Fibroblast of skin of left biceps (primary cell): ENCODE measurements at regions not wholly inside any gene's neighbourhood (a gene's known extent, or its start where the extent isn't known, plus 50 kb on each side); places are given as distances from the start of the nearest gene placed in this dataset.

Experiments
- DNase-seq, 2 experiments: peaks; one replicate each; pipeline ENCODE4 v3.0.0-alpha.2; 2013; ENCODE audit warnings: low read depth in 2 of 2

DNA sequence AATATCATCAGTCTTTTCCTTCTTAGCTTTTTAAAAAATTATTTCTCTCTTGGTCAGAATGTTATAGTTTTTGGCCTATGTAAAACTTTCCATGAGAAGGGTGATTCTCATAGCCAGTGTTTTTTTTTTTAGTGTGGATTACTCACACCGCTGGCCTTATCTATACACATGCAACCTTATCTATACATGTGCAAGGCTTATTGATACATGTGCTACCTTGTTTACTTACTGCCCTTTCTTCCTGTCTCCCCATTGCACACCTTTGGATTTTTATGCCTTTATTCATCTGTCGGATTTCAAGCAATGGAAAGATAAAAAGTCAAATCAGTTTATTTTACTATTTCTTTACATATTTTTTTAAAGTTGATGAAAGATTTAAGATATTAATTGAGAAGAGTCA, 660.0 kb upstream of the FZD8 start:
- DNase-seq: no peak

DNA sequence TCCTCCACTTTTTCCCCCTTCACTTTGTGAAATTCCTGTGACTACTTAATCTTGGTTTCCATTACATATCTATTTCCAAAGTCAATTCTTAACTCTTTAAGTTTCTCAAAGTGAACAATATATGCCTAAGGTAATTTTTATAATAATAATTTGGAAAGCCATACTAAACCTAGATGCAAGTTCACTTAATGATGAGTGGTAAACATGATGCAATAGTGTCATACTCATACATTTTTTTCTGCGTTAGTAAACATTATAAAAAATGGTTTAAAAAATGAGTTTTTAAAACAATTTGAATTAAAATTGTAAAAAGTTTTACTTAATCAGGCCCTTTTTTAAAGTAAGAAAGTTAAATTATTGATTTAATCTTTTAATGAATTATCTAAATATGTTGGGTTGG, 659.4 kb upstream of the FZD8 start:
- no peak for DNase-seq

DNA sequence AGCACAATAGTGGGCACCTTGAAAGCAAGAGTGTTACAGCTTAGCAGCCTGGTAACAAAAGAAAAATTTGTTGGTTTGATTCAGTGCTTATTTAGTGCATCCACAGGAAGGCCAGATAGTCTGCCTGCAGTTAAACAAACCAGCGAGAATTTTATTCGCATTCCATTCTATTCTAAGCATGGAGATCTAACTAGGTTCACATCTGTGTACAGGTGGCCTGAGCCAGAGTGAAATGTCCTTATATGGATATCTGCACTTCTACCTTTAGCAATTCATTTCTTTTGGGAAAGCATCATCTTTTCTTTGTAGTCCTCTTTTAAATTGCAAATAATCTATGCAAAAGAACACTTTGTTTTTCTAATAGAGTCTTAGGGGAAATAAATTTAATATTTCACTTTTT, 659.0 kb upstream of the FZD8 start:
- no peak for DNase-seq

DNA sequence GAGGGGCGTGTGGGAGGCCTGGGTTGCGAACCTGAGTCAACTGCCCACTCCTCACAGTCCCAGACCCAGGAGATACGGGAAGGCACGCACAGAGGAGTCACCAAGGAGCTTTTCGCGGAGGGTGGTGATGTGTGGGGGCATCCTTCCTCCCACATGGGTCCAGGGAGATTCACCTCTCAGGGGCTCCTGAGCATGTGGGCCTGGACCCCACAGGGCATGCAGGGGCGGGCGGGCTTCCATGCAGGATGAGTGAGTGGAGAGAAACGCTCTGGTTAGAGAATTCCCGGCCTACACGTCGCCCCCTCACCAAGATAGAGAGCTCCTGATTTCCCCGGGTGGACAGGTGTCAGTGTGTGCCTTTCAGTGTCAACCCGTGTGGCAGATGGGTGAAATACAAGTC, 641.7 kb upstream of the FZD8 start:
- DNase-seq: no peak

DNA sequence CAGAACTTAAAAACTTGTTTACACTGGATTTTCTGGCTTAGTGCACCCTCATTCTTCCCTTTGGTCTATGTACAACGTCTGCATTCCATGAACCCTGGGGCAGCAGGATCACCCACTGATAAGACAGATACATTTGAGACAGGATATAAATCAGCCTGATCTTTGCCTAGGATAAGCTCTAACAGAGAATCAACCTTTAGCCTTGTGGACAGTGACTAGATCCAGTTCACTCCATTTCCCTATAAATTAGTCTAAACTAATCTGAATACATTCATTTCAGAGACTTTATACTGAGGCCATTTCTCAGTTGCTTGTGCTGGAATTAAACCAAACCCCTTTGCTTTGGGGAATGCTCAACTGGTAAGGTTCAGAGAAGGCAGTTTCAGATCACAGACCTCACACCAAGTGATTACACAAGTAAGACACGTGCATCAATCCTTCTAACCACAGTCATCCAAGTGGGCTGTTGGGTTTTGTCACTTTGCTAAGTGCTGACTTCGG, 639.8 kb upstream of the FZD8 start:
- DNase-seq: peak; percentile 8 to 12

DNA sequence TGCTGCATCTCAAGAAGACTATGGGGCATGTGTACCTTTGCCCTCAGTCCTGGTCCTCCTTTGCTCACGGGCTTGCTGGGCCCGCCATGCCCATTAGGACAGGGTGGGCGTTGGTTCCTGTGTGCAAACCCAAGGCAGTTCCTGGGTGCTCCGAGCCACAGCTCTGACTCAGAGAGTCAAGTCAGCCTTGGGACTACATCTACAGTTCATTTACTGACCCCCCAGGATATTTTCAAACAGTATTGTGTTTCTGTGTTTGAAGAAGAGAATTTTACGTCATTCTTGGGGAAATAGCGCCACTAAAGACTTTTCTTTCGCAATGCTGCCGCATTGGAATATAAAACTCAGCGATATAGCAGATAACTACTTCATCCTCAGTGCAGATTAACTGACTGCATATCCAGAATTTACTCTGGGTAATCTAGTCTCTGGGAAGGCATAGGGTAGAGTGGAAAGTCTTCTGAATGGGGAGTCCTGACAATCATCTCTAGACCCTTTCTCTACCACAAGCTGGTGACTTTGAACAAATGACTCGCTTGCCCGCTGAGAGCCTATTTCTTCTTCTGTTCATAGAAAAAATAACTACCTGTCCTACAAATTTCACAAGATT, 638.9 kb upstream of the FZD8 start:
- no peak for DNase-seq

DNA sequence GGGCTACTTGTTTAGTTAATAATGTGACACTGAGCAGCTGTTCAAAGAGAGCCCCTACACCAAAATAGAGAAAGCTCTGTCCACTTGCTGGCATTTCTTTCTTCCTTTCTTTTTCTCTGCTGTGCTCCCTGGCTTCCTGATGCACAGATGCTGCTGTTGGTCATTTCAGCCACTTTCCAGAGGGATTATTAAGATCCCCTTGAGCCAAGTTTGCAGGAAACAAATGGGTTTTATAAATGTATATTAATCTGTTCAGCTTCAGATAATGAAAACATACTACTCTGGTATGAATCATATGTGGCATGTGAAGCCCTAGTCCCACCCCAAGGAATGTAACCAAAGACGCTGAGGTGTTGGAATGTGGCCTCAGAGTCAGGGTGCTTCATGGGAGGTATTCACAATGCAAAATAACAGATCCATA, 638.2 kb upstream of the FZD8 start:
- DNase-seq: peak; percentile 17 to 28

DNA sequence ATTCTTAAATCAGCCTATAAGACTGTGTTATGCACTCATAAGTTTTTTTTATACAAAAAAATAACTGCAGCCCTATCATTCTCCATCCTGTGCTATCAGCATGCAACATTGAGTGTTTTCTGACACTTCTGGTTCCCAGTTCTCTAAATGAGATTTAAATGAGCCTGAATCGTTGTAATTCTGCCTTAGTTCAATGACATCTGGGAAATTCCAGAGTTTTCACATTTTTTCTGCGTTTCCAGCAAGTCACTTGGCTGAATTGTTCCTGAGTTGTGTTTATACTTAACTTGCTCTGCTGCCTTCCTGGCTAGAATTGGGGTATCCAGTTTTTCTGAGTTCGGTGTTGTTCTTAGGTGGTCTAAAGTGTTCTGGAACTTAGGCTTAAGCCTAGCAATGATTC, 636.1 kb upstream of the FZD8 start:
- DNase-seq: no peak

DNA sequence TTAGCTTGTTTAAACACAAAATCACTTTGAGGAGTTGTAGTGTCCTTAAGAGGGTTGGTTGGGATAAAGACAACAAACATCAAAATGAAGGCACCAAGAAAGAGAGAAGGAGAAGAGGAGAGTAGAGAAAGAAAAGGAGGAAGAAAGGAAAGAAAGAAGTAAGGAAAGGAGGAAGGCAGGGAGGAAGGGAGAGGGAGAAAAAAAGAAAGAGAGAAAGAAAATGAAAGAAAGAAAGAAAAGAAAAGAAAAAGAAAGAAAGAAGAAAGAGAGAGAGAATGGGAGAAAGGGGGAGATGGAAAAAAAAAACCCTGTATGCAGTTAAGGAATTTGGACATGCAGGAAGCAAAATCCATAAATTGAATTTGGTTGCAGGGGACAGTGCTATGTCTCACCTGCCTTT, 635.4 kb upstream of the FZD8 start:
- no peak for DNase-seq

DNA sequence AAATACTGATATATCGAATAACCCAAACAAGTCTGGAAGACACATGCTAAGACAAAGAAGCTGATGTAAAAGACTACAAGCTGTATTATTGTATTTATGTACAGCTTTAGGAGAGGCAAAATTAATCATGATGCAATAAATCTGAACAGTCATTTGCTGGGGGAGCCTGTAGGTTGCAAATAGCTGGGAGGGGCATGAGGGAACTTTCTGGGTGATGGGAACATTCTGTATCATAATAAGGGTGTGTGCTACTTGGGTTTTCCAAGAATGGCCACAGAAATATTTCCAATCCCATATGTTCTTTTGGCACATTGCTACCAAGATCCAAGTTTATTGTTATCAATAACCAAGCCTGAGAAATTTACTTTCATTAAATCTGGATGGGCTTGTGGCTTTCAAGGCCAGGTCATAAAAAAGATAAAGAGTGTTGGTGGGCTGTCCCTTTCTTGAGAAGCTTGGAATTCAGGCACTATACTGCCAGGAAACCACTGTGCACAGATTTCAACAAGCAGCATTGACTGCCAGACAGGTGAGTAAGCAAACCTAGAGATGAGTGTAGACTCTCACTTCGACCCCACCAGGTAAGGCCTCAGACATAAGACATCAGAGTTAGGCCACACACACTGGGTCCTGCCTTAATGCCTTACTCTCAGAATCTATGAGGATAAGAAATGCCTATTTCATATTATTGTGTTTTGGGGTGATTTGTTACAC, 629.7 kb upstream of the FZD8 start:
- DNase-seq: no peak

DNA sequence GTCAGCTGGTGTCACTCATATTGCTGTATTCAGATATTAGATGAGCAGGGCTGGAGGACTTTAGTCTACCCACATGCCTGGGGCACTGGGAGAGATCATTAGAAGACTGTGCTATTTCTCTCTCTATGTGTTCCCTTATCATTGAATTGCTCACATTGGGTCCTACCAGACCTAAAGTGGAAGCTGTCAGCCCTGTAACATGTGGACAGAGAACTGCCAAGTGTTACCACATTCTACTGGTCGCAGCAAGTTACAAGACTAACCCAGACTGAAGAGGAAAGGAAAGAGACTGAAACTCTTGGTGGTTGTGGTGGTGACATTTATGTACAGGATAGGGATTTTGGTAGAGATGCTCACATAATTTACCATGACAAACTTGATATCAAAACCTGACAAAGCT, 627.1 kb upstream of the FZD8 start:
- no peak for DNase-seq

DNA sequence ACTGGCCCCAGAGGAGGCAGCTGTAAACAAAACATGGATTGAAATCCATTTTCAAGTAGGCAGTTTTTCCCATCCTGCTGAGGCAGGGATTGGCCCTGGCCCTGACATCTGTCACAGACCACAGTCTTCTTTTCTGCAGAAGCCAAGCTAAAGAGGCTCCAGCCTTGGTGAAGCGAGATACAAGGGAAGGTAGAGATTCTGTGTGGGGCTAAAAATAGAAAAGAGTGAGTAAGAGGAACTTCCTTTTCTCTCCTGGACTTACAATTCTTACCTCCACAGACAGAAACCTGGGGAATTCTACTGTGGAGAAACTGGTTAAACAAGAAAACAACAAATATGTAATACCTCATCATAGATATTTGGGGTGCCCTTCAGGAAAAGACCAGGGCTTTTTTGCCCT, 624.8 kb upstream of the FZD8 start:
- no peak for DNase-seq

DNA sequence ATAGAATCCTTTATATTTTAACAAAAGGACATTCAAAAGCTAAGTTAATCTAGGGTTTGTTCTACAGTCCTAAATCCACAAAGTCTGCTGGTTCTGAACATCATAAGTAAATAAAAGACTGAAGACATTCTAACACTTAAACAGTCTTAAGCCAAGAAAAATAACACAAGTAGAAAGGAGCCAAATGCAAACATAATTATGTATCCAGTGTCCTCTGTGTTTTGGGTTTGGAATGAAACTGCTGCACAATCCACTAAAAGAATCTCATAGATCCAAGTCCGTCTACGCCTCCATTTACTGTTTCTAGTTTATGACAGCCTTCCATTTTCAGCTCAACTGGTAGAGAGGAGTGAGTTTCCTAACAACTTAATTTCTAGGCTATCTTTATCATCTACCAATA, 623.6 kb upstream of the FZD8 start:
- no peak for DNase-seq

DNA sequence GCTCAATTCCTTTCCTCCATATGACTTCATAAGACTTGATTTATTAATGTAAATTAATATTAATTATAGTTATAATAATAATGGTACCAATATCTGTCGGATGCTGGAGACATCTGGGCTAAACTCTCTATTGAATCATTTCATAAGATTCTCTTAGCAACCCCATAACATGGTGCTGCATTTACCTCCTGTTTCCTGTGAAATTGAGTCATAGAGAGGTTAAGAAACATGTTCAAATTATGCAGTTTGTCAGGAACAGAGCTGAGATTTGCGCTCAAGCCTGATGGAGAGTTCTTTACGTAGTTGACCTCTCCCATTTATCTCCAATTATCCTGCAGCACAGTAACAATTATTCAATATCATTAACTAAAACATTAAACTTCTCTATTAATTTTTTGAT, 621.8 kb upstream of the FZD8 start:
- DNase-seq: no peak

DNA sequence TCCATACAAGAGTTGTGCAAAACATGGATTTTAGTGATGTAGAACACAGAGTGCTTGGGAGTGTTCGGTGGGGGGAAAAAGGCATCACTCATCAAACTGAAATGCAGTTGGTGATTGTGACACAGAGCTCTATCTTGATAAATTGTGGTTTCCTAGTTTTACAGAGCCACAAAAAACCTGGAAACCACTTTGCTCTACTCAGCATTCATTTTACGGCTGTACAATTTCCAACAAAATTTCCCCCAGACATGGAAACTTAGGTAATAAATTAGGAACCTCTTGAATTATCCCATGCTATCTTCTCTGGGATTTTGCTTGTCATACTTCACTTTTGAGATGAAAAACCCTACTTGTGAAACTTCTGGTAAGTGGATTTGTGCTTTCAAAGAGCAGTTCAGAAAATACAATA, 614.9 kb upstream of the FZD8 start:
- peak; percentile 48 to 52 for DNase-seq

DNA sequence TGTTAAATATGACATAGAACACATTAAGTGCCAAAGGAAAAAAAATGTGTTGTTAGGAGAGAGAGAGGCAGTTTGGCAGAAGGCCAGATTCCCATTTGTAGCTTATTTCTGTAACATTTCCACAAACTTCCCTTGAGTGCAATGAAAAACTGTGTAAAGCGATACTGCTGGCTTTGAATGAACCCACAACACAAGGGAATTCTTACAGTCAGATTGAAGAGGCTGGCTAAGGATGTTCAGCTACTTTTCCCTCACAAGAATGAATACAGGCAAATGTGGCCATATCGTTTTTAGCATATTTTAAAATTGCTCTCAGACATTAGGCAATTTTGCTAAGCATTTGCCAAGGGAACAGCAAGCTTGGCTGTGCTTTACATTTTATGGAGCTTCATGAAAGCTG, 614.1 kb upstream of the FZD8 start:
- DNase-seq: peak; percentile 53 to 62

DNA sequence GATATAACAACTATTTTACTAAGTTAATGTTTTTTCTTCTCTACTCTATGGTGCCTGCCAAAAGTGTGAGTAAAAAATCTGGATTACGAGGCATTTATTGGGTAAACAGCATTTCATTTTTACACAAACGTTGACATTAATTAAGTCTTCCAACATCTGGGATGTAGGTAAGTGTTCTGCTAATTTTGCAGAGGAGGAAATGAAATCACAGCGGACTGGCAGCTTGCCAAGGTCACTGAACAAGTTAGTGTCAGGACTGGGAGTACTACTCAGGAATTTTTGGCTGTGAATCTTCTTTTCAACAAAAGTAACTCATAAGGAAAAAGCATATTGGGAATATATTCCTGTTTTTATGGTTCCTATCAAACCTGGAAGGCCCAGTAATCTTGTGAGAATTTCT, 612.1 kb upstream of the FZD8 start:
- DNase-seq: no peak

DNA sequence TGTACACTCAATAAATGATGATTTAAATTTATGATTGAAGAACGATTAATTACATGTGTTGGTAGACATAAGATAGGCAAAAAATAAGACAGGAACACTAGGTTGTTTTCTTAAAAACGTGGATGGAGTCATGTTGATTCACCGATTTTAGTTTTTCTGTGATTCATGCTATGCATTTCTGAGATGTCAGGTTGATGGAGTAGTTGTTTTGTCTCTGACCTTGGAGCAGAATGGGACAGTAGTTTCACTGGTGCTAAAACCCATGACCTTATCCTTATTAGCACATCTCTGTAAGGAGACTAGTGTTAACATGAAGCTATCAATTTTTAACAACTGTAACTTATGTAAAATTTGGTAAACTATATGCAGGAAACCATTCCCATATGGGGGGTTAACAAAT, 611.6 kb upstream of the FZD8 start:
- DNase-seq: no peak

DNA sequence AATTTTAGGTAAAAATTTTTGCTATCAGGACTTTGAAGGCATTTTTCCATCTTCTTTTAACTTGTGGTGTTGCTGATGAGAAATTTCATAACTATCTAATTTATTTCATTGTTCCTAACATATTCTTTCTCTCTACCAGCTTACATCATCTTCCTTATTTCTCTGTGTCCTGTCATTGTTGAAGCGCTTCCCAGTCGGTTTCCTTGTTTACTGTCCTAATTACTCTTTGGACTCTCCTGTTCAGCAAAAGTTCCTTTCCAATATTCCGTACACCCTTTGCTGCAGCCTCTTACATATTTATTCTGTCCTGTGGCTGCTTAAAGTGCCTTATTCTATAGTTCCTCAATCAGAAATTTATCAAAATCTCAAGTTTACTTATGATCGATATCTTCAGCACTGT, 609.0 kb upstream of the FZD8 start:
- DNase-seq: no peak

DNA sequence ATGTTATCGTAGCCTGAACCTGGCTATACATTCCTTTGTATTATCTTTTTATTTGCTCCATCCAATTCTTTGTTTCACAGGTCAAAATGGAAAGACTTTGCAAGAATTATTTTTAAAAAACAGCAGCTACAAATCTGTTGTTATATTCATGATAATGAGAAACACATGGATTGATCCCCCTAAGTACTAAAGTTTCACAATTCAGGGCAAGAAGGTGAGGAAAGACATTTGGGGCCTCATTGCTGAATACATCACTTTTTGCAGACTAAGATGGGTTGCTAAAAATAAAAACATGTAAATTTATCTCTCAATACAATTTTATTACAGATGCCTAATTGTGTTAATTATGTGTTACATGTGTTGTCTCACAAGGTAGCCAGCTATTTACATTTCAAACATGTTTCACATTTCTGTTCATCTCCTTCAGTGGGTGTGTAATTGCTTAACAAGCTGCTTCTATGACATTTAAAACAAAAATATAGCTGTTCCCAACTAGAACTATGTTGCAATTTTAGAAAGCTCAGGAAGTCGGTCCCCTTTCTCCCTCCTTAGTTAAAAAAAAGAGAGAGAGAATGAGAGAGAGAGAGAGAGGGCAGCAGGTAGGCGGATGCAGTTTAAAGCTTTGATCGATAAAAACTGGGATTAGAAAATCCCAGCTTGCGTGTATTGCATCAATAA, 606.3 kb upstream of the FZD8 start:
- peak; percentile 25 to 35 for DNase-seq

DNA sequence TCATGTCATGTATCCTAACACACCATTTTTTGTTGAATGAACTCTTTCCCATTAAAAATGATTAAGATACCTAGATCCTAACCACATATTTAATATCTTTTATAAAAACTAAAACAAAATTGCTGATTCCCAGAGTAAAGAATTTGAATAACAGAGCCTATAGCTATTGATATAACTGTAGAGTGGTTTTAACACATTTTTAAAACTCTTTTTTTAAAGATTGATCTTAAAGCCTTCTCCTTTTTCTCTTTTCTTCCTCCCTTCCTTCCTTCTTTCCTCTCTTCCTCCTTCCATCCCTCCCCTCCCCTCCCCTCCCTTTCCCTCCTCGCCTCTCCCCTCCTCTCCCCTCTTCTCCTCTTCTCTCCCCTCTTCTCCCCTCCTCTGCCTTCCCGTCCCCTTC, 605.4 kb upstream of the FZD8 start:
- DNase-seq: no peak

DNA sequence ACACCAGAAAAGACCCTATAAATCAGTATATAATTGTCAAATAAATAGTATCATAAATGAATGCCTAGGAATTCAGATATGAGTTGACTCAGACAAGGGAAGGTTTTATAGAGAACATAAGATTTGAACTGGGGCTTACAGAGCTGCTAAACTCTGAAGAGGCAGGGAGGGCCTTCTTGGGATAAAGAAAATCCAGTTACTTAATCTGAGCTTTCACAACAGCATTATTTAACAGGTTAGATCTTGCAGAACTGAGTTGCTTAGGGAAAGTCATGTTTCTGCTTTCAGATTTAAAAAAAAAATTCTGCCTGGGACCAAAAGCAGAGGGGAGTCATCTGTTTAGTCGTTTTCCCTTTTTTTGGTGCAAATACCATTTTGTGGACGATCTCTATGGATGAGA, 594.8 kb upstream of the FZD8 start:
- no peak for DNase-seq

DNA sequence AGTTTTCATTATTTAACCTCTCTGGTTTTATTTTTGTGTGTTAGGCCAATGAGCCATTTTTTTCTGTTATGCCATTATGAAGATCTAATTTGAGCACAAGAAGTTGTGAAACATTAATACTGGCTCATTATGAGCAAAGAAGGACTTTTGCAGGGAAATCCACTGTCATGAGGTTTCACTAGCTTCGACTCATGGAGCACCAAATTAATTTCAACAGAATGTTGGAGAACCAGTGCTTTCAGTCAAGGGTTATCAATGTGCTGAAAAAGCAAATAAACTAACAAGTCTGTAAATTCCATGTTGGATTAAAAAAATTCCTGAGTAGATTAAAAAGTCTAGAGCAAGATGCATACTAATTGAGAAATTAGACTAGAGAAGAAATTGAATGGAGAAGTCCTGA, 594.2 kb upstream of the FZD8 start:
- no peak for DNase-seq
